ENCODE measurements at regions not wholly inside any gene's neighbourhood (a gene's known extent, or its start where the extent isn't known, plus 50 kb on each side); places are given as distances from the start of the nearest gene placed in this dataset.

- TF ChIP-seq, protein P1, sequence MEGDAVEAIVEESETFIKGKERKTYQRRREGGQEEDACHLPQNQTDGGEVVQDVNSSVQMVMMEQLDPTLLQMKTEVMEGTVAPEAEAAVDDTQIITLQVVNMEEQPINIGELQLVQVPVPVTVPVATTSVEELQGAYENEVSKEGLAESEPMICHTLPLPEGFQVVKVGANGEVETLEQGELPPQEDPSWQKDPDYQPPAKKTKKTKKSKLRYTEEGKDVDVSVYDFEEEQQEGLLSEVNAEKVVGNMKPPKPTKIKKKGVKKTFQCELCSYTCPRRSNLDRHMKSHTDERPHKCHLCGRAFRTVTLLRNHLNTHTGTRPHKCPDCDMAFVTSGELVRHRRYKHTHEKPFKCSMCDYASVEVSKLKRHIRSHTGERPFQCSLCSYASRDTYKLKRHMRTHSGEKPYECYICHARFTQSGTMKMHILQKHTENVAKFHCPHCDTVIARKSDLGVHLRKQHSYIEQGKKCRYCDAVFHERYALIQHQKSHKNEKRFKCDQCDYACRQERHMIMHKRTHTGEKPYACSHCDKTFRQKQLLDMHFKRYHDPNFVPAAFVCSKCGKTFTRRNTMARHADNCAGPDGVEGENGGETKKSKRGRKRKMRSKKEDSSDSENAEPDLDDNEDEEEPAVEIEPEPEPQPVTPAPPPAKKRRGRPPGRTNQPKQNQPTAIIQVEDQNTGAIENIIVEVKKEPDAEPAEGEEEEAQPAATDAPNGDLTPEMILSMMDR (conservative IDR thresholded peaks at IDR 0.05 in 1 of 2, IDR thresholded peaks at IDR 0.05 in 1 of 2; ENCODE audit: low read depth in 1 of 2, low read length in 2 of 2) = no peak
- no peak for TF ChIP-seq EZH2 (IDR thresholded peaks at IDR 0.05; ENCODE audit: low read length, missing control alignments)
Measured at GRCh38 chr4:188423039-188423438, 283.8 kb downstream of the TRIML1 start.

Data from fibroblast of lung (primary cell).